Keratinocyte (primary cell): ENCODE measurements at regions not wholly inside any gene's neighbourhood (a gene's known extent, or its start where the extent isn't known, plus 50 kb on each side); places are given as distances from the start of the nearest gene placed in this dataset.

Experiments used
- DNase-seq: peaks from one replicate; pipeline ENCODE4 v3.0.0-alpha.2; 2011; ENCODE audit warnings: low read depth, missing footprints, low spot score
- FAIRE-seq: peaks from 2 replicates; lab custom pipeline; 2011; peaks lifted over from hg19 to GRCh38; lab: Jason Lieb, UNC
- H2AFZ ChIP-seq: 2 replicates; pipeline ENCODE4 v1.6.0; 2012; ENCODE audit warnings: low read length, control low read depth, inconsistent platforms; ENCODE audit not compliant: control insufficient read depth
- H3K27ac ChIP-seq: 2 replicates; pipeline ENCODE4 v1.5.1; 2011; ENCODE audit warnings: low read length; ENCODE audit not compliant: control insufficient read depth, insufficient read depth
- H3K27me3 ChIP-seq: 3 replicates; pipeline ENCODE4 v1.6.0; 2011; ENCODE audit warnings: low read length; ENCODE audit not compliant: control insufficient read depth, insufficient read depth; ENCODE audit errors: extremely low read depth
- H3K36me3 ChIP-seq, 2 experiments: 2 replicates in 1 of 2; 3 replicates in 1 of 2; pipeline ENCODE4 v1.5.1; 2011; ENCODE audit warnings: low read length in 2 of 2, mild to moderate bottlenecking in 1 of 2; ENCODE audit not compliant: control insufficient read depth in 2 of 2, insufficient read depth in 2 of 2; ENCODE audit errors: extremely low read depth in 1 of 2
- H3K4me1 ChIP-seq: 3 replicates; pipeline ENCODE4 v1.5.1; 2011; ENCODE audit warnings: low read length; ENCODE audit not compliant: control insufficient read depth, insufficient read depth; ENCODE audit errors: extremely low read depth
- H3K4me2 ChIP-seq: 3 replicates; pipeline ENCODE4 v1.6.0; 2011; ENCODE audit warnings: low read depth, low read length; ENCODE audit not compliant: control insufficient read depth, insufficient read depth; ENCODE audit errors: extremely low read depth
- H3K4me3 ChIP-seq, 3 experiments: fragments of 200-600 bp in 1 of 3; sonication (generic) in 1 of 3; 2 replicates in 2 of 3; 3 replicates in 1 of 3; pipeline ENCODE4 v1.5.1; 2011 to 2016; ENCODE audit warnings: low read length in 3 of 3, mild to moderate bottlenecking in 3 of 3, control low read depth in 2 of 3, inconsistent platforms in 1 of 3, low read depth in 1 of 3, mixed read lengths in 1 of 3, mixed run types in 1 of 3, moderate library complexity in 1 of 3; ENCODE audit not compliant: control insufficient read depth in 2 of 3, insufficient read depth in 2 of 3; ENCODE audit errors: extremely low read depth in 1 of 3
- H3K79me2 ChIP-seq: 2 replicates; pipeline ENCODE4 v1.6.0; 2012; ENCODE audit warnings: low read length; ENCODE audit not compliant: control insufficient read depth, insufficient read depth
- H3K9ac ChIP-seq: 3 replicates; pipeline ENCODE4 v1.6.0; 2011; ENCODE audit warnings: low read length; ENCODE audit not compliant: control insufficient read depth, insufficient read depth; ENCODE audit errors: extremely low read depth
- H3K9me1 ChIP-seq: 3 replicates; pipeline ENCODE4 v1.6.0; 2011; ENCODE audit warnings: low read length; ENCODE audit not compliant: control insufficient read depth, insufficient read depth; ENCODE audit errors: extremely low read depth
- H3K9me3 ChIP-seq: 2 replicates; pipeline ENCODE4 v1.5.1; 2012; ENCODE audit warnings: low read depth, low read length; ENCODE audit not compliant: control insufficient read depth
- H4K20me1 ChIP-seq: 3 replicates; pipeline ENCODE4 v1.6.0; 2011; ENCODE audit warnings: low read length; ENCODE audit not compliant: control insufficient read depth, insufficient read depth; ENCODE audit errors: extremely low read depth
- CTCF ChIP-seq, 3 experiments: IDR thresholded peaks in 1 of 3; conservative IDR thresholded peaks in 1 of 3; optimal IDR thresholded peaks in 1 of 3; 2 replicates in 2 of 3; 3 replicates in 1 of 3; pipeline versions ENCODE3 to v1.5.1; 2011; ENCODE audit warnings: low read length in 3 of 3, mild to moderate bottlenecking in 3 of 3, moderate library complexity in 2 of 3, control low read depth in 1 of 3, inconsistent platforms in 1 of 3; ENCODE audit not compliant: insufficient read depth in 2 of 3; ENCODE audit errors: extremely low read depth in 1 of 3
- EZH2 ChIP-seq: IDR thresholded peaks from one replicate; pipeline ENCODE4 v1.6.1; 2012; ENCODE audit warnings: inconsistent platforms, mild to moderate bottlenecking, low read length, moderate library complexity
- dilution Hi-C: fragments of 300-500 bp; cut with MboI; formaldehyde crosslinking; loops from one replicate; pipeline ENCODE4 v1.7.0; 2020; ENCODE audit warnings: low sequenced_read_pairs; ENCODE audit not compliant: extremely low pct_ligation_motif_present

- Histone ChIP-seq H3K4me1 (peaks cover 17% of the 10 kb centered on the region), H3K4me2 (no peak overlapping the region), H3K27ac (no peak overlapping the region), H4K20me1 (no peaks in the 10 kb centered on the region), H3K79me2 (no peaks in the 10 kb centered on the region), H3K9ac (no peak overlapping the region), H3K4me3 (no peak overlapping the region), H3K36me3 (no peaks in the 10 kb centered on the region), H3K9me3 (no peaks in the 10 kb centered on the region), H2AFZ (no peak overlapping the region), H3K9me1 (peaks cover 4% of the 10 kb centered on the region), H3K27me3 (no peaks in the 10 kb centered on the region)
- FAIRE-seq (no peak), DNase-seq (no peak)
- dilution Hi-C loops: no loop called here
- TF ChIP-seq CTCF (optimal IDR thresholded peaks at IDR 0.05 in 1 of 3, IDR thresholded peaks at IDR 0.05 in 1 of 3, conservative IDR thresholded peaks at IDR 0.05 in 1 of 3; ENCODE audit: extremely low read depth in 1 of 3, insufficient read depth in 2 of 3, low read length in 3 of 3): no peak
- TF ChIP-seq EZH2: no peak
Measured at GRCh38 chr1:19024532-19024931, 68.1 kb upstream of the IFFO2 start.

- Histone ChIP-seq H3K4me2 (no peak overlapping the region), H3K9ac (no peak overlapping the region), H3K27ac (no peak overlapping the region), H3K9me1 (peaks cover 3% of the 10 kb centered on the region), H3K27me3 (no peaks in the 10 kb centered on the region), H3K4me1 (peaks cover 9% of the 10 kb centered on the region), H3K36me3 (no peaks in the 10 kb centered on the region), H3K79me2 (no peaks in the 10 kb centered on the region), H3K9me3 (no peaks in the 10 kb centered on the region), H4K20me1 (no peaks in the 10 kb centered on the region), H2AFZ (no peak overlapping the region), H3K4me3 (no peak overlapping the region)
- no peak for TF ChIP-seq EZH2
- TF ChIP-seq CTCF (optimal IDR thresholded peaks at IDR 0.05 in 1 of 3, IDR thresholded peaks at IDR 0.05 in 1 of 3, conservative IDR thresholded peaks at IDR 0.05 in 1 of 3; ENCODE audit: extremely low read depth in 1 of 3, insufficient read depth in 2 of 3, low read length in 3 of 3): no peak
- FAIRE-seq (peak; percentile 23), DNase-seq (no peak)
- dilution Hi-C loops: no loop called here
Measured at GRCh38 chr1:19023787-19024186, 67.3 kb upstream of the IFFO2 start.
